Hepatocyte (in vitro differentiated cells): ENCODE measurements at regions not wholly inside any gene's neighbourhood (a gene's known extent, or its start where the extent isn't known, plus 50 kb on each side); places are given as distances from the start of the nearest gene placed in this dataset.
A peak's percentile ranks its signal among the peaks of the same experiment; 100 is the strongest.

ENCODE experiments used
- DNase-seq: peaks from one replicate; pipeline ENCODE4 v3.0.0-alpha.2; 2016; ENCODE audit warnings: low spot score
- H2AFZ ChIP-seq: fragments of 200-600 bp; sonication (generic); 2 replicates; pipeline ENCODE4 v1.6.0; 2016; ENCODE audit warnings: antibody characterized with exemption, mild to moderate bottlenecking
- H3K27ac ChIP-seq: fragments of 200-600 bp; sonication (generic); 2 replicates; pipeline ENCODE4 v1.5.1; 2016; ENCODE audit warnings: mild to moderate bottlenecking
- H3K27me3 ChIP-seq: fragments of 200-600 bp; sonication (generic); 2 replicates; pipeline ENCODE4 v1.6.1; 2016
- H3K36me3 ChIP-seq: fragments of 200-600 bp; sonication (generic); replicated peaks from 2 replicates; pipeline ENCODE4 v1.5.1; 2016; ENCODE audit warnings: low read depth; ENCODE audit not compliant: insufficient read depth
- H3K4me1 ChIP-seq: fragments of 200-600 bp; sonication (generic); 2 replicates; pipeline ENCODE4 v1.5.1; 2016; ENCODE audit warnings: mild to moderate bottlenecking, moderate library complexity; ENCODE audit not compliant: insufficient read depth
- H3K4me2 ChIP-seq: fragments of 200-600 bp; sonication (generic); 2 replicates; pipeline ENCODE4 v1.6.0; 2016
- H3K4me3 ChIP-seq: fragments of 200-600 bp; sonication (generic); 2 replicates; pipeline ENCODE4 v1.5.1; 2016; ENCODE audit warnings: mild to moderate bottlenecking
- H3K79me2 ChIP-seq: fragments of 200-600 bp; sonication (generic); 2 replicates; pipeline ENCODE4 v1.6.0; 2017; ENCODE audit warnings: mild to moderate bottlenecking
- H3K9me2 ChIP-seq: fragments of 200-600 bp; sonication (generic); replicated peaks from 2 replicates; pipeline ENCODE4 v1.6.0; 2017; ENCODE audit warnings: mild to moderate bottlenecking; ENCODE audit not compliant: insufficient read depth
- H3K9me3 ChIP-seq: fragments of 200-600 bp; sonication (generic); 2 replicates; pipeline ENCODE4 v1.5.1; 2016; ENCODE audit warnings: low read depth, mild to moderate bottlenecking
- H4K20me1 ChIP-seq: fragments of 200-600 bp; sonication (generic); 2 replicates; pipeline ENCODE4 v1.6.0; 2016; ENCODE audit warnings: mild to moderate bottlenecking; ENCODE audit not compliant: insufficient read depth, poor library complexity, severe bottlenecking
- CTCF ChIP-seq: fragments of 200-600 bp; sonication (generic); IDR thresholded peaks from 2 replicates; pipeline ENCODE4 v1.5.1; 2016; ENCODE audit warnings: antibody characterized with exemption, mild to moderate bottlenecking; ENCODE audit not compliant: poor library complexity
- EZH2 ChIP-seq: fragments of 200-600 bp; sonication (generic); IDR thresholded peaks from 2 replicates; pipeline ENCODE4 v1.6.1; 2016; ENCODE audit warnings: antibody characterized with exemption, mild to moderate bottlenecking, borderline replicate concordance
- EZH2phosphoT487 ChIP-seq: fragments of 200-600 bp; sonication (generic); IDR thresholded peaks from one replicate; pipeline ENCODE4 v1.6.1; 2018; ENCODE audit warnings: antibody characterized with exemption, mild to moderate bottlenecking, low read depth, moderate library complexity; ENCODE audit not compliant: unreplicated experiment, severe bottlenecking
- WGBS: methylation state at CpG from one replicate; pipeline ENCODE4 v1.1.6; 2016; ENCODE audit warnings: low lambda C conversion rate; ENCODE audit errors: missing lambda C conversion rate; 5-methylcytosine and 5-hydroxymethylcytosine counted together

GRCh38 chr19:28469544-28469943, 743.4 kb downstream of the UQCRFS1 start:
- H3K79me2 ChIP-seq = no peaks in the 10 kb centered on the region
- no peaks in the 10 kb centered on the region for H3K9me2 ChIP-seq
- H3K27me3 ChIP-seq = no peaks in the 10 kb centered on the region
- DNase-seq = no peak
- no peak overlapping the region for H2AFZ ChIP-seq
- peaks cover 6% of the 10 kb centered on the region for H3K4me1 ChIP-seq
- no peak overlapping the region for H3K4me2 ChIP-seq
- no peaks in the 10 kb centered on the region for H3K9me3 ChIP-seq
- no peak overlapping the region for H3K4me3 ChIP-seq
- no peaks in the 10 kb centered on the region for H3K36me3 ChIP-seq
- 81% methylated on average over 7 of the region's 7 CpGs for WGBS
- no peak for TF ChIP-seq EZH2
- TF ChIP-seq CTCF = no peak
- no peak for TF ChIP-seq EZH2phosphoT487
- no peak overlapping the region for H3K27ac ChIP-seq
- H4K20me1 ChIP-seq = no peaks in the 10 kb centered on the region

- DNase-seq = peak; percentile 79
Observed at GRCh38 chr19:28468701-28469459, 744.1 kb downstream of the UQCRFS1 start.

GRCh38 chr19:28466107-28467045, 746.6 kb downstream of the UQCRFS1 start:
- Histone ChIP-seq H3K4me1 (peaks cover 6% of the 10 kb centered on the region), H3K79me2 (no peaks in the 10 kb centered on the region), H3K4me3 (no peak overlapping the region), H3K4me2 (no peak overlapping the region), H3K27ac (no peak overlapping the region), H3K27me3 (no peaks in the 10 kb centered on the region), H2AFZ (no peak overlapping the region), H4K20me1 (no peaks in the 10 kb centered on the region), H3K36me3 (no peaks in the 10 kb centered on the region), H3K9me3 (no peaks in the 10 kb centered on the region), H3K9me2 (no peaks in the 10 kb centered on the region)
- TF ChIP-seq CTCF (peak; percentile 91), EZH2phosphoT487 (no peak), EZH2 (no peak)
- 75% methylated on average over 9 of the region's 9 CpGs for WGBS
- peak; percentile 78 for DNase-seq

More at GRCh38 chr19:28468701-28469459, 744.1 kb downstream of the UQCRFS1 start:
- H4K20me1 ChIP-seq = no peaks in the 10 kb centered on the region
- peaks cover 6% of the 10 kb centered on the region for H3K4me1 ChIP-seq
- peak overlapping the region; percentile 38 for H3K4me2 ChIP-seq
- 50% methylated on average over 17 of the region's 17 CpGs for WGBS
- no peaks in the 10 kb centered on the region for H3K79me2 ChIP-seq
- H2AFZ ChIP-seq = no peak overlapping the region
- H3K9me3 ChIP-seq = no peaks in the 10 kb centered on the region
- peak; percentile 19 for TF ChIP-seq CTCF
- TF ChIP-seq EZH2 = no peak
- no peak for TF ChIP-seq EZH2phosphoT487
- H3K27ac ChIP-seq = peak overlapping the region; percentile 43
- H3K36me3 ChIP-seq = no peaks in the 10 kb centered on the region
- no peaks in the 10 kb centered on the region for H3K9me2 ChIP-seq
- no peaks in the 10 kb centered on the region for H3K27me3 ChIP-seq
- H3K4me3 ChIP-seq = no peak overlapping the region
